NCI-H82 treated with DMSO at 0.1 percent for 48 hours (cell line): ENCODE measurements at regions not wholly inside any gene's neighbourhood (a gene's known extent, or its start where the extent isn't known, plus 50 kb on each side); places are given as distances from the start of the nearest gene placed in this dataset.

ENCODE experiments used
- DNase-seq: peaks from one replicate; lab custom pipeline; 2025; ENCODE audit not compliant: unreplicated experiment; lab: John Stamatoyannopoulos, UW

DNA sequence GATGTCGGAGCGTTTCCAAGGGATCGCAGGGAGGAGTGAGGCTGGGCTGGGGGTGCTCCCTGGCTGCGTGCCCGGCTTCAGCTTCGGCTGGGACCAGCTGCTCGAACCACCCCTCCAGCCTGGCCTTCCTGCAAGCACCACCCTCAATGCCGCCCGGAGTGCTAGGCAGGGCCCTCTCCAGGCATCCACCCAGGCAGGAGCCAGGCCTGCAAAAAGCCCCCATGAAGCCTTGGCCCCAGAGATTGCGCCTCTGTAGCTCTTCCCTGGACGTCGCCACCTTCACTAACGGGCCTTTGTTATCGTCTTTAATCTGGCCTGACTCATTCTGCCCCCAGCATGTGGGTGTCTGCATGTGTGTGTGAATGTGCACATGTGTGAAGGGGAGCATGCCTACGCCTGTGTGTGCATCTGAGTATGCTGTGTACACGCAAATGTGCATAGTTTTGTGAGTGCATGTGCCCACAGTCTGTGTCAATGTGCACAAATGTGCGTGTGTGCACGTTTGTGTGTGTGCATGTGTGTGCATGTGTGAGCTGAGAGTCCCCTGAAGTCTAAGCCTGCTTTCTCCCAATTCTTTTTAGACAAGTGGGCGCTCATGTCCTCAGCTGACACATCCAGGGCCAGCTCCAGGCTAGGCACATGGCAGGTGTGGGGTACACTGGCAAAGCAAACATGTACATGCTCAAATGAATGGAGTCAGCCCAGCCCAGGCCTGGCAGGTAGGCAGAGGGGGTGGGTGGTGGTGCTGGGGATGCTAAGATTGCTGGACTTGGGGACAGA lies 195.4 kb upstream of the C14orf180 start:
- DNase-seq = no peak

DNA sequence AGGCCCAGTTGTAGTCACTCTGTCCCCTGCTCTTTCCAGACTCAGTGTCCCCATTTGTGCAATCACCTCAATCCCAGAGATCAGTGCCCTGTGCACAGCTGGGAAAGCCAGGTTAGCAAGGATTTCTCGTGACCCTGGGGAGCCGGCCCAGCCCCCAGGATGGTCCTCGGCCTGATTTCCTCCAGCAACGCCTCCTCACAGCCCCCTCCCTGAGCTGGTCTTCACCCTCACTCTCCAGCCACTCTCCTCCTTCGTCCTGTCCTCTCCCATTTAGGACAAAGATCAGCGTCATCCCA lies 194.8 kb upstream of the C14orf180 start:
- DNase-seq = no peak

DNA sequence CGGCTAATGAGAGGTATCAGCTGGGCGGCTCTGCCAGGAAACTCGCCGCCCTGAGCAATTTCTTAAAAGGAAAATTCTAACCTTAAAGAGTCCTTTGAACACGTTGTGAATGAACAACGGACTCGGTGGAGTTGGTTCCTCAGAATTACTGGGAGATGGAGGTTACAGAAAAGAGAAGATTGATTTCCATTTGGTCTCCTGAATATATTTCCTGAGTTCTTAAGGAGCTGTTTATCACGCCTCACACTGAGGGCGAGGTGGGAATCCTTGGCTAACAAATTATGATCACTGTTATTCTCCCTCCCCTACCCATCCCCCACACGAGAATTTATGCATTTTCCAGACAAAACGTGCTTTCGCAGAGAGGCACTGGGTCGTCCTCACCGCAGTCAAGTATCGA lies 194.5 kb upstream of the C14orf180 start:
- DNase-seq = no peak

DNA sequence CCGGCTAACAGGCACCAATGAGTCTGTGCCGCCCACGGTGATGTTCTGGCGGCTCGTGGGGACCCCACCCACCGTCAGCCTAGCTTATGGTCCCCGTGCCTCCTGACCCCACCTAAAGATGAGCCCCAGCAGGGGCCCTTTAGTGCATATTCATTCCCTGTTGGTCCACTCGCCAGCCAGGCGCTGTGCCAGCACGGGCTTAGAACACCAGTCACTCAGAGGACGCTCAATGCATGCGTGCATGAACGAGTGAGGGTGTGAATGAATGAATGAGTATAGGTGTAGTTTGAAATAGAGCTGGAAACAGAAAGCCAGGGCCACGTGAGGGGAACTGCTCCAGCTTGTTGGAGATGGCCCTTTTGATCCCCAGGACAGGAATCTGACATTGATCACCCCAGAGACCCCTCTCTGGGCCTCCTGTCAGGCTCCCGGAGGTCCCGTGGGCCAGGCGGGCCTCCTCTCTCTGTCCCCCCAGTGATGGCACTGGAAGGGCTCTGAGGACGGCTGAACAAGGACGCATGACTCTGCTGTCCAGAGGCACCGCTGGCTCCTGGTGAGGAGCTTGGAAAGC lies 193.9 kb upstream of the C14orf180 start:
- DNase-seq = no peak

DNA sequence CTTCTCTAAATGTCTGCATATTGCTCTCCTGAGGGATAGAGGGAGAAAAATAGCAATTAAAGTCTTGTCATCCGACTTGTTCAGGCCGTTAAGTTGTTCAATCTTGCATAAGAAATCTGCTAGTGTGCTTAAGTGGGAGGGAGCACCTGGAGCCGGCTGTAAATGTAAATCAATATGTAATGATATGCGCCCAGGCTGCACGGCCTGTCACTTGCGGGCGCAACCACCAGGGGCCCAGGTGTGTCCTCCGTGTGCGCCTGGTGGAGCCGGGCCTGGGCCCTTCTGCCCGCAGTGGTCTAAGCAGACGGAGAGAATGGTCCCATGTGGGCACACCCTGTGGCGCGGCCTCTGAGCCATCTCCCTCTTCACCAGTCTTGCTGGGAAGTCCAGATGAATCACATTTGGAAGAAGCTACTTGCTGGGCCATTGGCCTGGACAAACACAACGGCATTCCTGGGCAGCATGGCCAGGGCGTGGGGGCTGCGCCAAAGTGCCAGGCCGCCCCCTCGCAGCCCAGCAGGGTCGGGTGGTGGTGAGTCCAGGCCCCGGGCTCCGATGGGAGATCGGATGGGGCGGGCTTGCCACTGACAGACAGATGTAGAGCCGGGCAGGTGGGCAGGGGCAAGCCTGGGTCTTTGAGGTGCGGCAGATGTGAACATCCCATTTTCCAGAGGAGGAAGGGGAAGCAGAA lies 193.3 kb upstream of the C14orf180 start:
- DNase-seq = no peak

DNA sequence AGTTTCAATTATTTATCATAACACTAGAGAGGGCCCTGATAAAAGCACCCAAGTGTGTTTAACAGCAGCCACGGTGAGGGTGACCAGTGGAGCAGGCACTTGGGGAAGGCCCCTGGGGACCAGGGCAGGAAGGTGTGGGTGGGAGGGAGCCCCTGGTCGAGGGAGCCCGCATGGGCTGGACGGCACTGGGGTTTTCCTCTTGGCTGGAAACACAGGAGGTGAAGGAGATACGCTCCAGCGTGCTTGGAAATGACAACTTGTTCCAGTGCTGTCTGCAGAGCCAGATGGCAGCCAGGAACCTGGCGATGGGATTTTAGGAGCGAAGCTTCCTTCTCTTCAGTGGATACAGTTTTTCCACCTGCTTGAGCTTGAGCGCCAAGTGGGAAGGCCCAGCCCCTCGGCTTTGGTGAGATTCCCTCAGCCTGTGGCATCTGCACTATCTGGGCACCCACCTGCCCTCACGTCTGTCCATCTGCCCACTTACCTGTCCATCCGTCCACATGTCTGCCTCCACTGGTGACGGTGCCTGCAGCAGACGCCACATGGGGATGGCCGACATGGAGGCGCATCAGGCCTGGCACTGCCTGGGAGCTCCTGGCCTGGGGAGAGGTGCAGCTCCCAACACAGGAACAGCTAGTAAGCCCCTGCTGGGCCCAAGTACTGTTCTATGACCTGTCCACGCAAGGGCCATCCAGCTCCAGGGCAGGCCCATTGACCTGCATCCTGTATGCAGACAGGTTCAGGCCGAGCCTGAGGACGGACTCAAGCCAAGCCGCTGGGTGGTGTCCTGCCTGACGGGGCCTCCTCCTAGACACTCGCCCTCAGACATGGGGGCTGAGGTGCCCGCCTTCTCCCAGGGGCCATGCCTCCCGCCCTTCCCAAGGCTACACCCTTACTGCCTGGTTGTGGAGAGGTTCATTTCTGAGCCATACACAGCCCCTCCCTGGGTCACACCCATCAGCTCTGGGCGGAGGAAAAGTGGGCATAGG lies 192.2 kb upstream of the C14orf180 start:
- no peak for DNase-seq

DNA sequence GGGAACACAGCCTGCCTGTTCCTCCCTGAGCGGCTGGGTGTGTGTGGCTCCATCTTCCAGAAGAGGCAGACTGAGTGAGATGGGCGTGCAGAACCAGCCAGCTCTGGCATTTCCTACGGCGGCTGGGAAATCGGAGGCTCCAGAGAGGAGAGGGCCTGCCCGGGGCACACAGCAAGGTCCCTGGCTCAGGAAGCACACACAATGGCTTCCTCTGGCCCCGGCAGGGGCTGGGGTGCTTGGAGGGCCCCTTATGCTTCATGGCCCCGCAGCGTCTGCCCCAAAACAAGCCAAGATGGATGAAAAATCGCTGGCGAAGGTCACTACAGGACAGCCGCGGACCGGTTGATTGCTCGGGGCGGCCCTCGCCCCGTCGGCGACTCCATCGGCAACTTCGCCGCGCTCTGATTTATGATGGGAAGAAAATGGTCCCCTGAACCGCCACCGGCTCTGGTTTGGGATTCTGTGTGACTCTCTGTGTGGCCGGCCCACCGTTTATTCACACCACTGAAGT lies 191.5 kb upstream of the C14orf180 start:
- no peak for DNase-seq

DNA sequence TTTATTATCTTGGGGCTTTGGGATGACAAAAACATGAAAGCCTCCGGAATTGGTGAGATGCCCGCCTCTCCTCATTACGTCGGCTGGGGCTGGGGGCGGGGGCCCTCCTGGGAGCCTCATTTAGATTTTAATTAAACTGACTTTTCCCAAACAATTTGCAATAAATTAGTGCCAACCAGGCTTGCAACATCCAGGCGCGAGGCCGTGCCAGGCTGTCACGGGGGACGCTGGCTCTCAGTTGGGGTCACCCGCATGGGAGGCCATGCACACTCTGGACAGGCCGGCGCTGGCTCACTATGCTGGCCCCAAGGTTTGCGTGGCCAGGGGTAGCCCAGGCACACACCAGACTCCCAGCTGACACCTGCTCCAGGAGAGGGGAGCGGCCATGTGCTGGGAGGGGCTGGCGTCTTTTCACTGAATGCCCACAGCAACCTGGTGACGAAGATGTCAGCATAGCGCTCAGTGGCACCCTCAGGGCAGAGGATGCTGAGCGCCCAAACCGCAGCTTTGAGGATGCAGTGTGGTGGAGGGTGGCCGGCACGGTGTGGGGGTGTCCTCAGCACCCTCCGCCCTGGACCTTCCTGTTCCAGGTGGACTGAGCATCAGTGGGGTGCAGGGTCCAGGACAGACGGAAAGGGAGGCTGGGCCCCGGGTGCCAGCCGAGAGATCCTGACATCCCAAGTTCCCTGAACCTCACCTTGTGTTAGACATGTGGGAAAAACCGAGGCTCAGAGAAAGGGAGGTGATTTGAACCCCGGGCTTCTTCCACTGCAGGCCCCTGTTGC lies 190.8 kb upstream of the C14orf180 start:
- no peak for DNase-seq

DNA sequence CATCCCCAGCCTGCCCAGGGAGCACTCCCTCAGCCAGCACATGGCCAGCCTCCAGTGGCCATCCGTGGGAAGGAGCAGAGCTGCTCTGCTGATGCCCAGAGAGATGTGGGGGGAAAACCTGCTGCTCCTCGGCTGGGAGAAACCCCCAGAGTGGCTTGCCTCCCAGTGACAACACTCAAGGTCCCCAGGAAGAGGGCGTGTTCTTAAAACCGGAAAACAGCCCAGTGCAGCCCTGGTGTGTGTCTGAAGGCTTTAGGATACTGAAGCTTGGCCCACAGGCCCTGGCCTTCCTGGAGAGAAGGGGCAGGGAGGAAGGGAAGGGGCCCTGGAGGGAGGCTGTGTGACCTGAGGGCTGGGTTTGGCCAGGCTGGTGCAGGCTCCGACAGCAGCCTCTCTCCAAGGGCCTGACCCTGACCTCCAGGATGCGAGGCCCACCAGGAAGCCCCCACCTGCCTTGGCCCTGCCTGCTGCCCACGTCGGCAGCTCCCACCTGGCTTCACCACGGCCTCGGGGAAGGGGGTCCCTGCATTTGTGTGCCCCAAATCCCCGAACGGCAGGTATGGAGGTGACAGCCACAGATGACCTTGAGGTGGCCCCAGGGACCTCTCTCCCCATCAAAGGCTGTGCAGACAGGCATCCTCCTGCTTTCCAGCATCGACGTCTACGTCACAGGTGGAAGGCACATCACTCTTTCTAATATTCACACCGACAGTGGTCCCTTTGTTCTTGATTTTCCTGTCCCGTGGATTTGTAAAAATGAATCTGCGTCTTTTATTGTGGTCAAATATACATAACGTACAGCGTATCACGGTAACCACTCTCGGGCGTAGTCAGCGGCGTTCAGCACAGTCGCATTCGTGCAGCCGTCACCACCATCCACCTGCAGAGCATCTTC lies 190.0 kb upstream of the C14orf180 start:
- no peak for DNase-seq

DNA sequence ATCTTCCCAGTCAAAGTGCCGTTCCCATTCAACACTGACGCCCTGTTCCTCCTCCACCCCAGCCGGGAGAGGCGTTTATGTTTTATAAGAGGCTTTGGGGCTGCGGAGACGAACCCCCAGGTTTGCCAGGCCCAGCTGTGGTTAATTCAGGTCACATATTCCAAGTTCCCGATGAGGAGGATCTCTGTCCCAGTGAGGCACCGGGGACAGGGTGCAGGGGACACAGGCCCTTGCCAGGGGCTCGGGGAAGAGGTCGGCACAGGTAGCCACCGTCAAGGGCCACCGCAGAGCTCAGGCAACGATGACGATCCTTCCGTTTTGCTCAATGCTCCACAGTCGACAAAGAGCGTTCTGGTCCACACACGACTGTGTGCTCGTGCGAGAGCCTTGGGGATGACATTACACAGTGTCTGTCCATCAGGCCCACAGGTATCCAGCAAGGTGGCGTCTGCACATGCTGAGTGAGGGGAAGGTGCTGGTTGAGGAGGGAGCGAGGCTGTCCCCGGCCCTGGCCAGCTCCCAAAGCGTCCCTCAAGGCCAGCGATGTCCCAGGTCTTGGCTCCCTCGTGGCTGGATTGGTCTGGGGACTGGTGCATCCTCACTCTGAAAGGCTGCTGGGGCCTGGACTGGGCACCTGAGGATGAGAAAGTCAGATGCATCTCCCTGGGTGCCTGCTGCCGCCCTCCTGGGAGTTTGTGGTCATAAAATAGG lies 189.2 kb upstream of the C14orf180 start:
- no peak for DNase-seq

DNA sequence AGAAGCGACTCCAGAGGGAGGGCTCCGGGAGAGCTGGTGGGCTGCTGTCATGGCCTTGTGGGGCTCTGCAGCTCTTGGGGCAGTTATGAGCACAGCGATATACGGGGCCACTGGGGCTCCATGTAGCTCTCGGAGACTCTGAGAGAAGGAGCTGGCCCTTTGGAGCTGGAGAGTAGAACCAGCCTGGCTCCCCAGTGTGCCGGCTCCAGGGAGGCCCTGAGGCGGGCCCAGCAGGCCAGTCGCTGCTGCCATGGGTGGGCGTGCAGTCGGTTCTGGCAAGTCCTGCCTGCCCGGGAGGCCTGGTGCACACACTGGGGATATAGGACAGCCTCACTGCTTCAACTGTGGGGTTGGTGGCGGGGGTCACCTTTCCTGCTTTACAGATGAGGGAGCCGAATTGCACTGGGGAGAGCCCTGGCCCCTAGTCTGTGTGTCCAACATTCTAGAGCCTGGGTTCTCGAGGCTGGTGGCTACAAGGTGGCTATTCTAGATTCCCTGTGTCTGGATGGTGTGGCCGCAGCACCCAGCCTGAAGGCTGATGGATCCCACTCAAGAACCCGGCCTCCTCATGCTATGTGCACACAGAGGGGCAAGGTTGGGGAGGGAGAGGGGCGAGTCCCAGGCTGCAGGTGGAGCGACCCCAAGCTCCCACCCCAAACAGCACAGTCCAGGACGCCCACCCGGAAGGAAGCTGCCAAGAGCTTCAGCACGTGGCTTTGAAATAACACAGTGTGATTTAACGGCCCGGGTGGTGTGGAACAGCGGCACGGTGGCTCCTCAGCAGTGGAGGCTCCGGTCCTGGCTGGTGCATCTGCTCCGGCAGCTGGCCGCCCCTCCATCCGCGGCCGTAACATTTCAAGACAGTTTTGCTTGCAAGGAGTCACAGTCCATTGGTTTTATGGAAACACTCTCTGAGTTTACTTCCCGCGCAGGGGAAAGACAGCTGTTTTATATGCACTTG lies 188.3 kb upstream of the C14orf180 start:
- DNase-seq = no peak

DNA sequence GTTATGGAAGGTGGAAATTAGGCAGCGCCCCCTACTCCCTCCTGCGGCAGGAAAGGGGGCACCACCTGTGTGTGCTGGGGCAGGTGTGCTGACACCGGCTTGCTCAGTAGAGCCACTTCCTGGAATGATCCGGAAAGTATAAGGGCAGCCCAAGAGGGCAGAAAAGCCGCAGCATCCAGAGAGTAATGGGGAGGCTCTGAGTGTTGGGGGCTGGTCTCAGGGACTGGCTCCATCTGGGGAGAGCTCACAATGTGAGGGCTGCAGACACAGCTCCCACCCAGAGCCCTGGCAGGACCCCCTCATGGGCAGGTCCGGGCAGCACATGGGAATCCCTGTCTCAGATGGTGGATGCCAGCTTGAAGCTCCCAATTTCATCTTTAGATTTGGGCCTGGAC lies 187.6 kb upstream of the C14orf180 start:
- no peak for DNase-seq

DNA sequence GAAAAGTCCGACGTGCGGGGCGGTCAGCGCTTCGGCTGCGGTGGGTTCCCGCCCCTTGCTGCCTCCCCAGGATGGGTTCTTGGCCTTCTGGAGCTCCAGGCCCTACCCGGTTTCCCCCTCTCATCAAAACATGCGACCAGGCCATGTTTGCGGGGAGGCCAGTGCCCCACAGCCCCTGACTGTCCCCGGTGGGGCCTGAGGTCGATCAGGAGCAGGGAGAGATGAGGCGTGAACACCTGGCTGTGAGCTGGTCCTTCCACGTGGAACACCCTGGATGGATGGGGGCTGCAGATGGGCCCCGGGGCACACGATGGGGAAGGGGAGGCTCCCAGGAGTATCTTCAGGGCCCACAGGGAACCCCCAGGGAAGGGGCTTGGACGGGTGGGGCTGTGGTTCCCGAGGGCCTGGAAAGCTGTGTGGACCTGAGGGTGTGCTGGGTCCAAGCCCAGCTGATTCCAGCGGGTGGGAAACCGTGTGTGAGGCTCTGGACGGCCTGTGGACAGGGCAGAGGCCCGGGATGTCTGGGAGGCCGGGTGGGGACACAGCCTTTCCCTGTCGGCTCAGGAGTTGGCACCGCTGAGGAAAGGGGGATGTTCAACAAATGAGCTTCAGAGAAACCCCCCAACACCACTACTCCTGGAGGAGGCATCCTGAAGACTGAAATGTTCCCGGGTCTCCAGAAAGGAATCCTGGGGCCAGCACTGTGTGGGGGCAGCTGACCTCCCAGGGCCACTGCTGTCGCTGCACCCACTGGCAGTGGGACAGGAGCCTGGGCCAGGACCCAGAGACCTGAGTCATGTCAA lies 187.0 kb upstream of the C14orf180 start:
- no peak for DNase-seq

DNA sequence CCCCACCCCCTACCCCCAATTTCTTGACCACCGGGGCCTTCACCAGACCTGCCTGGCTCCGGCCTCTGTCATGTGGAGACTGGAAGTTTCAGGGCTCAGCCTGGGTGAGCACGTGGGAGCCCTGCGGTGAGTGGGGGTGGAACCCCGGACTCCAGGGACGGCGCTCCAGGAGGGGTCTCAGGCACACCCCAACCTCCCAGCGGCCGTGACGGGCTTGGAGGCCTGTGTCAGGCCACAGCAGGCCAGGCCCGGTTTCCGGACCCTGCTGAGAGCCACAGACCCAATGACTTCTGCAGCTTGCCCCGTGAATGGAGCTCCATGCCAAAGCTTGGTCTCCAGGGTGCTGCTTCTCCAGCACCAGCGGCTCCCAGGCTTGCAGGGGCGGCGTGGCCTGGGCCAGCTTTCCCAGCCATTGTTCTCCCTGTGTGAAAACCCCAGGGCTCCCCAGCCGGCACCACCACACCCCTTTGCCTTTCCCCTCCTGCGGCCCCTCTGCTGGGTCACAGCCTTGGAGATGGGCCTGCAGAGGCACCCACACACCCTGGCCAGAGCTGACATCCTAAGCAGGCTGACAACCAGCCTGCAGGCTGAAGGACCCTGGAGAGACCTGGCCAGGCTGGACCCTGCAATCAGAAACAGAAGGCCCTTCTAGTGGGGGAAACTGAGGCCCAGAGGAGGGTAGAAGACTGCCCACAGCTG lies 186.2 kb upstream of the C14orf180 start:
- DNase-seq = no peak

DNA sequence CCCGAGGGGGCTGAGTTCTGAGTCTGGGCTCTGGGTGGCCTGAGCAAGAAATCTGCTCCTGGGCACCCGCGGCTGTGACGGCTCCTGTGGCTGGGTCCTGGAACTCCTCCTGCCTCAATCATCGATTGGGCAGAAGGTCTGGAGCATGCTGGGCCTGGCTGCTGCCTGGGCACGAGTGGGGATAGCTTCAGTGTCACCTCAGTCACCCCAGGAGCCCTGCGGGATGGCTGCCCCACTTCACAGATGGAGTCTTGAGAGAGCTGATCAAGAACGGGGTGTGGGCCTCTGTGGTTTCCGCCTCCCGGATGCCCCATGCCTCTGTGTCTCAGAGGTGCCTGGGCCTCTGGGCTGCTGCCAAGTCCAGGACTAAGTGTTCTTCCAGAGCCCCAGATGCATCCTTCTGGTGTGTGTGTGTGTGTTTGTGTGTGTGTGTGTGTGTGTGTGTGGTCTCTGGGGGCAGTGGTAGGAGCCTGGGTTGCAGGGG lies 185.6 kb upstream of the C14orf180 start:
- DNase-seq = no peak

DNA sequence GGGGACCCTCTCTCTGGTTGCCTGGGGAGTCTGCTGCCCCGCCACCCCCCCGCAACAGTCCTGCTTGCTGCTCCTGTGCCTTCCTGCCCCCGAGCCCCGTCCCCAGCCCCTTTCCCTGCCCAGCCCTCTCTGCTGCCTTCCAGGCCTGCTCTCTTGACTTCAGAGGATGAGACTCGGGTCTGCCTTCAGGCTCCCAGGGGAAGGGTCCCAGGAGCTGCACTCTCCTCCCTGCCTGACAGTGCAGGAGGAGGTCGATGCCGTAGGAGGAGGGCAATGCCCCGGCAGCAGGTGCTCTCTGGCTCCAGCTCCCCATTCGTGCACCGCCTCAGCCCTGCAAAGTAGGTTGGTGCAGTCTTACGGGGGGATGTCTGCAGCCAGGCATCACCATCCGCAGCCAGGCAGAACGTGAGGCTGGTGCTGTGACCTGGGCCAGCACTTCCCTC lies 185.1 kb upstream of the C14orf180 start:
- no peak for DNase-seq
